HG03460 (cell line): ENCODE measurements at regions not wholly inside any gene's neighbourhood (a gene's known extent, or its start where the extent isn't known, plus 50 kb on each side); places are given as distances from the start of the nearest gene placed in this dataset.
"Not testable (repeated sequence)": the region's sequence is repeated elsewhere in the genome, so short reads cannot be mapped to it uniquely, and the experiment has no call there.

Source experiments
- ATAC-seq: cut with Tn5 transposase; IDR thresholded peaks from one replicate; pipeline ENCODE4 v1.9.1; 2021; ENCODE audit not compliant: unreplicated experiment

DNA sequence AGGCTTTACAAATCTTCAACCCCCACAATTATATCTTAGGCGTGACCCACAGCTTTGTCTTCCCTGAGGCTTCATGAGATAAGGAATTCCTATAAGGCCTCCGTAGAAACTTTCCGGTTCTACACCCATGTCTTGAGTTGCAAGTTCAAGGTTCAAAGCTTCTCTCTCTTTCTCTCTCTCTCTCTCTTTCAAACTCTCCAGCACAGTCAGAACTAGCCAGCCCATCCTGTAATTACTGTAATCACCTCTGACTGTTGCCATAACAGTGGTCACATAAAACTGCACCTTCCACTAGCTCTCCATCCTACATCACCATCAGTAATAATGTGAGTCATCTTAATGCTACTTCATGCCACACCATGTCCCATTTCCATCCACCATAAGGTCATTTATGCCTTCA, 90.0 kb upstream of the NFASC start:
- ATAC-seq: no peak

DNA sequence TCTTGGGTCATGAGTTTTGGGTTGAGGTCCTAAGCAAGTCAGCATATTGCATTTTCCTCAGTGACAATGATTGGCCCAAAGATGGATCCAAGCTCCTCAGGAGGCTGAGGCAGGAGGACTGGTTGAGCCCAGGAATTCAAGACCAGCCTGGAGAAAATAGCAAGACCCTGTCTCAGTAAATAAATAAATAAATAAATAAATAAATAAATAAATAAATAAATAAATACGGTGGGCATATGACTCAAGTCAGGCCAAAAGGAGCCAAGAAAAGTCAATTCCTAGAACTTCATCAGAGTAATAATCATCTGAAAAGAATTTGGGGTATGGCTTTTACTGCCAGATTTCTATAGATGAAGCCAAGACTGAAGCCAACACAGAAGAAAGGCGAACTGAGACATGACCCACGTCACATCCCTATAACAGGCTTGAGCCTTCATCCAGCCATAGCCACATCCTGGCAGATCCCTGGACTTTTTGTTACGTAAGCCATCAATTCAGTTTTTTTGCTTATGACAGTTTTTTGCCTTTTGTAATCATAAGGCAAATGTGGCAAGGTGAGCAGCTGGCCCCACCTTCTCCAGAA, 88.5 kb upstream of the NFASC start:
- ATAC-seq: no peak

DNA sequence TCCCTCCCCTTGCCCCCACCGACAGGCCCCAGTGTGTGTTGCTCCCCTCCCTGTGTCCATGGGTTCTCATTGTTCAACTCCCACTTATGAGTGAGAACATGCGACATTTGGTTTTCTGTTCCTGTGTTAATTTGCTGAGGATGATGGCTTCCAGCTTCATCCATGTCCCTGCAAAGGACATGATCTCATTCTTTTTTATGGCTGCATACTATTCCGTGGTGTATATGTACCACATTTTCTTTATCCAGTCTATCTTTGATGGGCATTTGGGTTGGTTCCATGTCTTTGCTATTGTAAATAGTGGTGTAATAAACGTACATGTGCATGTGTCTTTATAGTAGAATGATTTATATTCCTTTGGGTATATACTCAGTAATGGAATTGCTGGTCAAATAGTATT, 85.6 kb upstream of the NFASC start:
- ATAC-seq: not testable (repeated sequence)

DNA sequence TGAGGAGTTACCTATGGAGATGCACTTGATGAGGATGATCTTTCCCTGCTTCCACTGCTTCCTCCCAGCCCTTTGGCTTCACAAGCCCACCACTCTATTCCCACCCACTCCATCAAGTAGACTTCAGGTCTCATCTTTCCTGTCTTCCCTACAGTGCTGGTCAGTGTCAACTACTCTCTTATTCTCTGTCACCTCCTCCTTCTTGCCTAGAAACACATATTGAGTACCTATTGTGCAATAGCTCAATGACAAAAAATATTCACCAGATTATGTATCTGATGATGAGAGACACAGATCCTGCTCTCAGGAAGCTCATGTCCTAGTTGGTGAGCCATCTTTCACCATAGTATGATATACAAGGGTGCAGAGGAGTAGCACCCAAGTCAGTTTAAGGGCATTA, 82.2 kb upstream of the NFASC start:
- no peak for ATAC-seq

DNA sequence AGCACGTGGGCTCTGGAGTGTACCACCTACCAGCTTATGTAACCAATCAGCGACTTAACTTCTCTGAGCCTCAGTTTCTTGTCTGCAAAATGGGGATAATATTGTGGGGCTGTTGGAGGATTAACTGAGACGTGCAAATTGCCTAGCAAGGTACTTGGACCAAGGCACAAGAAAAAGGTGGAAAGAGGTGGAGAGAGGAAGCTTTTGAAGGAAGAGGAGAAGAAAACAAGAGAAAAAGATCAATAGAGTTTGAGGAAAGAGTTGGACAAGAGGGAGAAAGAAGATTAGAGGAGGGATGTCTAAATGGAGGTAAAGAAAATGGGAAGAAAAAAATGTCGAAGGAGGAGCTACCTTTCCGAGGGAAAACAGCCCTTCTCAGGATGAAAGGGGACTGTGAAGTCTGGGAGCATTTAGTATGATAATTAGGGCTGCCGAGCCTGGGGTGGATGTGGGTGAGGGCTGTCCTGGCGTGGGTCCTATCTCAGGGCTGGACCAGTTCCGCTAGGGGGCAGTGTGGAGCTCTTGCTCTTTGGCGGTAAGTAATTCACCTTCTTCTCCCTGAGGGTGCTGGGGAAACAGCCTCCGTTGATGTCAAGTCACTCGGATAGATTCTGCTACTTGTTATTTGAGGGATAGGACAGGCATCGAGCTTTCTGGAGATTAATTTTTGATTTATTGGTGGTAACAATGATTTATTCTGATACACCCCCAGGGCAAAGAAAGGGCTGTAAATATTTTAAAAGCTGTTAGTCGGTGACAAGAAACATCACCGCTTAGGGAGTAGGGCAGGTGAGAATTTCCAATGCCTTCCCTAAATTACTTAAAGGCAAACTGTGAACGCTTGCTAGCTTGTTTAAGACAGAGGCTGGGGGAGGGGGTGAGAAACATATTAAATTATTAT, 79.0 kb upstream of the NFASC start:
- no peak for ATAC-seq

DNA sequence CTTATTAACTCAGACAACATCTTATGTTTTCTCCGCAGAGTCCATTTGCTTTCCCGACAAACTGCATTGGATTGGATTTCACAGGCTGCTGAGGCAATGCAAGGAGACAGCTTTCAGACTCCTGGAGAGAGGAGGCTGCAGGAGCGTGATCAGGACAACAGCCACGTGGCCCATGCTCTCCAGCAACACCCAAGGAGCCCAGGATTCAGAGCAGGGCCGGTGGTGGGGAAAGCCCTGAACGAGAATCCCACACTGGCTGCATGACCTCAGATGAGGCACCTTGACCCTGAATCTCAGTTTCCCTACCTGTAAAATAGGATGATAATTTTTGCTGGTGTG, 78.3 kb upstream of the NFASC start:
- ATAC-seq: no peak

DNA sequence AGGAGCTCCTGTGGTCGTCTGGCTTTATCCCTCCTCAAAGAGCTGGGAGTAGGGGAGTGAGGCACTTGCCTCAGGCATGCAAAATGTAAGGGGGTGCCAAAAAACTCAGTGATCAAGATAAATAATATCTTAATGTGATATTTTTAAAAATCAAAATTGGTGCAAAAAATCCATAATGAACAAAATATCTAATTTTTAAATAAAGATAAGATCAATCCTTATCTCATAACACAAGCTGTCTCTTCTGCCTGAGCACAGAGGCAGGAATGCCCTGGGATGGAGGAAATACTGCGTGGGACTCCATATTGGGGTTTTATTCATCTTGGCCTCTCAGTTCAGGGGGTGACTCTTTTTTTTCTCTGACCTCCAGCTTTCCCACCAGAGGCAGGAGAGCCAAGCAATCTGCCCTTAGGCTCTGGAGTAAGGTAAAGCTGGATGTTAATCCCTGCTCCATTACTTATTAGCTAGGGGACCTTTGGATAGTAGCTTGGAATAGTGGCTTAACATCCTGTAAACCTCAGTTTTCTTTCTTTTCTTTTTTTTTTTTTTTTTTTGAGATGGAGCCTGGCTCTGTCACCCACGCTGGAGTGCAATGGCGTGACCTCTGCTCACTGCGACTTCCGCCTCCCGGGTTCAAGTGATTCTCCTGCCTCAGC, 77.3 kb upstream of the NFASC start:
- no peak for ATAC-seq

DNA sequence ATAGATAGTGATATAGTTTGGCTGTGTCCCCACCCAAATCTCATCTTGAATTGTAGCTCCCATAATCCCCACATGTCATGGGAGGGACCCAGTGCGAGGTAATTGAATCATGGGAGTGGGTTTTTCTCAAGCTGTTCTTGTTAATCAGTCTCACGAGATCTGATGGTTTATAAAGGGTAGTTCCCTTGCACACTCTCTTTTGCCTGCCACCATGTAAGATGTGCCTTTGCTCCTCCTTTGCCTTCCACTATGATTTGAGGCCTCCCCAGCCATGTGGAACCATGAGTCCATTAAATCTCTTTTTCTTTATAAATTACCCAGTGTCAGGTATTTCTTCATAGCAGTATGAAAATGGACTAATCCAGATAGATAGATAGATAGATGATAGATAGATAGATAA, 73.8 kb upstream of the NFASC start:
- ATAC-seq: not testable (repeated sequence)

DNA sequence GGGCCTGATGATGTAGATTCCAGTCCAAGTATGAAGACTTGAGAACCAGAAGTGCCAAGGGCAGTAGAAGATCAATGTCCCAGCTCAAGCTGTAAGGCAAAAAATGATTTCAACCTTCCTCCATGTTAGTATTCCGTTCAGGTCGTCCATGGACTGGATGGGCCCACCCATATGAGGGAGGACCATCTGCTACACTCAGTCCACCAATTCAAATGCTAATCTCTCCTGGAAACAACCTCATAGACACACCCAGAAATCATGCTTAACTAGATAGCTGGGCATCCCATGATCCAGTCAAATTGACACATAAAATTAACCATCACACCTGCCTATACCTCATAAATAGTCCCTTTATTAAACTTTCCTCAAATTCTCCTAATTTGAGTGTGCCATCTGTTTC, 73.3 kb upstream of the NFASC start:
- no peak for ATAC-seq

DNA sequence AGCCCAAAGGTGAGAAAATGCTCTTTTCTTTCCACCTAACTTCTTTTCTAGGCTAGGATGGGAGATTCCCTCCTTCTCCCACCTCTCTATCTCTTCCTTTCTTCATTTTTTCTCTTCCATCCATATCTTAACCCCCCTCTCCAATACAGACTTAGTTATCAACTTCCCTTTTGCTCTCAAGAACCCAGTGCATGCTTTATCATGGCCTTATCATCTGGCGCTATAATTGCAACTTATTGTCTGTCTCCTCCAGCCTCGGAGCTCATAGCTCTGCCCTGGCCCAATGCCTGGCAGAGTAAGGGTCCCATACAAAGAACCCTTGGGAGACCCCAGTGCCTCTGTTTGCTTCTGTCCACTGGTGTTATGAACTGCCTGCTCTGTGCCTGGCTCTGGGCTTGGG, 71.0 kb upstream of the NFASC start:
- no peak for ATAC-seq

DNA sequence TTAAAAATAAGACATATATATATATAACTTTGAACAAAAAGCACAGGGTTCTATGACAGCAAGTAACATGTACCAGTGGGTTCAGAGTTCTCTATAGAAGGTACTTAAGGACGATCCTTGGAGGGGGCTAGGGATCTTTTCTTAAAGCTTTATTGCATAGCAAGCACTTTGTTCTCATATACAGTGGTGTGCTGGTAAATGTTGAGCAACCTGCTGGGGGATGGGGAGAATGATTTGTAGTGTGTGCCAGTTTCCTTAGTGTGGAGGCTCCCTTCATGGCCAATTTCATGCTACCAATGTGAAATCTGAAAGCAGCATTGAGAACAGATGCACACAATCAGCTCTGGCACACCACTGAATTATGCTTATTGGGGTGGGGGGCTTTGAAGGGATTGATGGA, 69.5 kb upstream of the NFASC start:
- ATAC-seq: no peak

DNA sequence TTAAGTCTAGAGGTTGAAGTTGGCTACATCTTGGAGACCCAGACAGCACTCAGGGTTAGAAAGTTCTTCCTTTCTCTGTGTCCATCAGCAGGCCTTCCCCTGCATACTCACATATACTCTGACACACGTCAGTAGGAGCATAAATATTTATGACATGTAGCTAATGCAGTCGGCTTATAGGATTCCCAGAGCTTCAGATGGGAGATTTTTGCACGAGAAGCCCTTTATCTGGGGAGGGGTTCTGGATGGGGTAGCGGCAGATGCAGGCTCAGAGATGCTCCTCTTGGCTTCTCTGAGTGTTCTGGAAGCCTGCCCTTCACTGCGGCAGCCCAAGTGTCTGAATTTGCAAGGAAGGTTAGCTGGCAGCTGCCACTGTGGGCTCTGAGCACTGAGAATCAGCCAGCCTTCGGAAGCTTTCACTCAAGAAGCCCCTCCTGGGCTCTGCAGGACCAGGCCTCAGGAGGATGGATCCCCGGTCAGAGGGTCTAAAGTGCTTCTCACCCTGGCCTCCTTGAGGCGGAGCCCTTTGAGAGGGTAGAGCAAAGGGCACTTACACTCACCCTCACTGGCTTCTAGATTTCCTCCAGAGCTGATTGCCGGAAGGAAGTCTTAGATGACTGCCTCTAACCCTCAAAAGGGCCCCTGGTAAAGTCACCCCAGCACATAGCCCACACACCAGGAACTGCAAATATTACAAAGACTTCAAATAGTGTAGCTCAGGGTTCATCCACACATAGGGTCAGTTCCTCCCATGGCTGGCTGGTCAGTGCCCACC, 68.1 kb upstream of the NFASC start:
- no peak for ATAC-seq

DNA sequence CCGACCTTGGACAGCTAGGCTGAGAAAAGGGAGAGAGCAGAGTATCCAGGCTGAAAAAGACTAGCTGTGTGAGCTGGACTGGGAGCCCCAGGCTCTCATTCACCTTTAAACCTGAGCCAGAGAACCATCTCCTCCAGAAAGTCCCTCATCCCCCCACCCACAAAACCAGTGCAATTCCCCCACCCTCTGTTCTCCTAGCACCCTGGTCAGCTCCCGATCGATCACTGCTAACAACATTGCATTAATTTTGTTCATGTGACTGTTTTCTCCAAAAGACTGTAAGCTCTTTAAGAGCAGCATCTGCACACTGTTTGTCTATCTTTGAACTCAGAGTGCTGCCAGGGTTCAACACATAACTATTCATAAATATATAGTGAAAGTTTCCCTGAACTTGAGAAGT, 67.1 kb upstream of the NFASC start:
- no peak for ATAC-seq

DNA sequence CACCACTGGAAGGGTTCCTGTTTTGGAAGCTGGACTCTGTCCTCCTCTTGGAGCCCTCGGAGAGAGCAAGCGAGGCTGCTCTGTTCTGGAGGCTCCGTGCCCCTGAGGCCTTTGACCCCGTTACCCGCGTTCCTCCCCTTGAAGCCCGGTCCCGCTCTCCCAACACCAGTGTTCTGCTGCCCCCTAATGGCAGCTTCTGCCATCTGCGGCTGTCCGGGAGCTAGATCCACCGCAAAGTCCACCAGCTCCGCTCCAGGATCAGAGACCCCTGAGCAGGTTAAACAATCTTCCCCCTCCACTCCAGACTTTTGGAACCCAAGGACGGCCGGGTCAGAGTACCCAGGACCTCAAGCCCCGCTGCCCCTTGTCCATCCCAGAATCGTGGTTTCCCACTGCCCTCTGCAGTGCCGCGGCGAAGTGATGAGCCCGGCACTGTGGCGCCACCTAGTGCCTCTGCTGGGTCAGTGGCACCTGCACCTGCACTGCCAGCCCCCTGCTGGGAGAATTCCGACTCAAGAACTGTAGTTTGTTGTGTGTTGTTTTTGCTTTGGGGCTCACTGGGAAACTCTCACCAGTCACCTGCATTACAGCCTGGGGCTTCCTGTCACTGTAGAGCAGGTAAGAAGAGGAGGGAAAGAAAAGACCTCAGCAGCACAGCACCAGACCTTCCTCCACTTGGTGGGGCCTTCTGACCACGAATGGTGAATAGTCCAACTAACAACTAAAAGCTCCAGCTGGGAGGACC, 63.5 kb upstream of the NFASC start:
- ATAC-seq: peak; percentile 87

DNA sequence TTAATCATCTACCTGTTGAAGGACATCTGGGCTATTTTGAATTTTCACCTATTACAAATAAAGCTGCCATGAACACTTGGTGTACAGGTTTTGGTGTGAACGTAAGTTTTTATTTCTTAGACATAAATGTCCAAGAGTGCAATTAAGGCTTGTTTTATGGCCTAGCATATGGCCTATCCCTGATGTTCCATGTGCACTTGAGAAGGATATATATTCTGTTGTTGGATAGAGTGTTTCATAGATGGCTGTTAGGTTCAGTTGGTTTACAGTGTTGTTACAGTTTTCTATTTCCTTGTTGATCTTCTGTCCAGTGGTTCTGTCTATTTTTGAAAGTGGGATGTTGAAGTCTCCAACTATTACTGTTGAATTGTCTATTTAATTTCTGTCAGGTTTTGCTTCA, 61.2 kb upstream of the NFASC start:
- ATAC-seq: no peak

DNA sequence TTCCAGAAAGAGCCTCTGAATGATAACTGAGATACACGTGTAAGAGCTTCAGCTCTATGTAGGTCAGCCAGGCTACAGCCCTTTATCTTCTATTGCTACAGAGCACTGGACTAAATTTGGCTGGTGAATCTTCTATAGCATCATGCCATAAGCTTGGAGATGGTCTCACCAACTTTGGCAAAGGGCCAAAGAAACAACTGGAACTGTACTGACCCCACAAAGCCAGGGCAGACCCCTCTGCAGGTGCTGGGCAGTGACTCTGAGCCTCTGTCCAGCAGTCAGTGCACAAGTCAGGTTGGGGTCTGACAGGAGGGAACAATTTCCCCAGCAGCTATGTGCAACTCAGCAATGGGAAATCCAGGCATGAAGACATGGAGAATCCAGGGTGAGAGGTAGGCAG, 57.8 kb upstream of the NFASC start:
- ATAC-seq: no peak

DNA sequence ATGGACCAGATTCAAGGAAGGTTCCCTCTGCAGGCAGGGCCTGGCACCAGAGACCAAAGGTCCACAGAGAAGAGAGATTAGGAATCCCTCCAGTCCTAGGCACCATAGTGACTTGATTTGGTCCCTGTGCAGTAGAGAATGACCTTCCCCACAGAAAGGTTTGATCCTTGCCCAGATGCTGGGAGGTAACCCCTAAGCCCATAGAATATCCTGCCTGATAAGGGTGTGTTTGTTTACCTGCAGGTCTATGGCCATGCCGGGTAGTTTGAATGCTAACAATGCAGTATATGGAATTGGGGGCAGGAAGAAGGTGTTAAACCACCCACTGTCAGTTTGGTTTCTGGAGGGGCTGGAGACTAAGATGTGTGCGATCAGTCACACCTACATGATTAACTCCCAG, 57.1 kb upstream of the NFASC start:
- no peak for ATAC-seq

DNA sequence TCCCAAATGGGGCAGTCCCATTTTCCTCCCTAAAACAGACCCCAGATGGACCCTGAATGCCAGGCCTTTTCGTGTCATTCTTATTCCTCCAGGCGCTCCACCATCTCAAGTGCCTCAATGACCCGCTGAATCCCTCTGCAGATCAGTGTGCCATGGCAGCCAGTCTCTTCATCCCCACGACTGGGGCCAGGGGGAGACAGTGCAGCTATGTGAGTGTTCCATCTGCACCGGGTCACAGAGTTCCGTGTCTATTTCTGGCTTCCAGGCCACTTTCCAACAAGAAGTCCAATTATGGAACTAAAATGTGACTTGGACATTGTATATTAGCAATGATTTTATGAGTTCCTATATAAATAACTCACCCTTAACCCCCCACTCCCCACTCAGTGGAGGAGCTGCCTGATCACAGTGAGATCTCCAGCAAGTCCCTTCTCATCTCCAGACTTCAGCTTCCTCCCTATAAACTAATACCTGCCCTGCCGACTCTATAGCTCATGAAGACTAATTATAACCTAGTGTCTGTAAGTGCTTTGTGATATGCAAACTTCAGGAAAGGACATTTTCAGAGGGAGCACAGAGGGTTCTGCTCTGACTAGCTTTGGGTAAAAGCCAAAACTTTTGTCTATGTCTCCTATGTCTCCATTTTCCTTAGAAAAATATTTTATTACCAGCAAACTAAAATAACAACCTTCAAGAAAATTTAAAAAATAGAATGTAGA, 56.3 kb upstream of the NFASC start:
- ATAC-seq: no peak

DNA sequence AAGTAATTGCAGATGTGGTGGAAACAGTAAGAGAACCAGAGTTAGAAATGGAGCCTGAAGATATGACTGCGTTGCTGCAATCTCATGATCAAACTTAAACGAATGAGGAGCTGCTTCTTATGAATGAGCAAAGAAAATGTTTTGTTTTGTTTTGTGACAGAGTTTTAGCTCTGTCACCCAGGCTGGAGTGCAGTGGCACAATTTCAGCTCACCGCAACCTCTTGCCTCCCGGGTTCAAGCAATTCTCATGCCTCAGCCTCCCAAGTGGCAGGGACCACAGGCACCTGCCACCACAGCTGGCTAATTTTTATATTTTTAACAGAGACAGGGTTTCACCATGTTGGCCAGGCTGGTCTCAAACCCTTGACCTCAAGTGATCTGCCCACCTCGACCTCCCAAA, 53.3 kb upstream of the NFASC start:
- ATAC-seq: no peak

DNA sequence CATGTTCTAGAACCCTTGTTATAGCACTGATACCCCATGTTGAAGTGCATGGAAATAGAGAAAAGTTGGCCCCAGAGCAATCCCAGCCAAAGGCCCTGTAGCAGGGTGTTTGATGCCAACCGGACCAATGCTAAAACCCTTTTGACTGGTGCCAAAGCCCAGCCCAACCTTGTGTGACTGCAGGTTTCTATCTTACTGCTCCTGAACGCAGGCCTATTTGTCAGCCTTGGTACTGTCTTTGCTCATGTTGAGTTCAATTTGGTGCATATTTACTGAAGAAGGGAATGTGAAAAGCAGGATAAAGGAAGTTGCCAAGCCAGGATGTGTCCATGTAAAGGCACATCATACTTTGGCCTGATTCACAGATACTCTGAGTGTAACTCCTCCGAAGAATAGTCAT, 51.7 kb upstream of the NFASC start:
- no peak for ATAC-seq
